Tibial artery (tissue), 4 donors: ENCODE measurements at regions not wholly inside any gene's neighbourhood (a gene's known extent, or its start where the extent isn't known, plus 50 kb on each side); places are given as distances from the start of the nearest gene placed in this dataset.

Experiments
- DNase-seq, 2 donors: peaks; one replicate each; pipeline ENCODE4 v3.0.0-alpha.2; 2019
- H3K27ac ChIP-seq, 2 donors: fragments of 200-600 bp; sonication (generic) in 1 of 2; 1 replicate in 1 of 2; 2 replicates in 1 of 2; pipeline ENCODE4 v1.5.1; 2018 to 2019; ENCODE audit warnings: mild to moderate bottlenecking in 1 of 2
- H3K27me3 ChIP-seq, 2 donors: fragments of 200-600 bp; sonication (generic) in 1 of 2; one replicate each; pipeline versions ENCODE4 v1.5.1 to v1.6.0; 2016 to 2019
- H3K36me3 ChIP-seq, 3 donors: fragments of 200-600 bp; sonication (generic) in 2 of 3; one replicate each; pipeline ENCODE4 v1.5.1; 2016 to 2019; ENCODE audit warnings: mild to moderate bottlenecking in 2 of 3
- H3K4me1 ChIP-seq, 4 donors: fragments of 200-600 bp; sonication (generic) in 2 of 4; 1 replicate in 3 of 4; 2 replicates in 1 of 4; pipeline ENCODE4 v1.5.1; 2016 to 2019
- H3K4me3 ChIP-seq, 2 donors: fragments of 200-600 bp; sonication (generic) in 1 of 2; 1 replicate in 1 of 2; 2 replicates in 1 of 2; pipeline ENCODE4 v1.5.1; 2018 to 2019; ENCODE audit warnings: mild to moderate bottlenecking in 2 of 2
- H3K9me3 ChIP-seq, 3 donors: fragments of 200-600 bp; sonication (generic) in 1 of 3; one replicate each; pipeline ENCODE4 v1.5.1; 2016 to 2019
- CTCF ChIP-seq, 2 experiments: fragments of 200-600 bp in 1 of 2; fragments of 450-650 bp in 1 of 2; IDR thresholded peaks; one replicate each; pipeline ENCODE4 v1.5.1; 2017 to 2019; ENCODE audit warnings: antibody characterized with exemption in 2 of 2, mild to moderate bottlenecking in 1 of 2, moderate library complexity in 1 of 2
- intact Hi-C: fragments of 100-400 bp; cut with DNase I; formaldehyde crosslinking; loops from one replicate; pipeline ENCODE4 v1.15.0; 2023; ENCODE audit warnings: low total_unique reads

DNA sequence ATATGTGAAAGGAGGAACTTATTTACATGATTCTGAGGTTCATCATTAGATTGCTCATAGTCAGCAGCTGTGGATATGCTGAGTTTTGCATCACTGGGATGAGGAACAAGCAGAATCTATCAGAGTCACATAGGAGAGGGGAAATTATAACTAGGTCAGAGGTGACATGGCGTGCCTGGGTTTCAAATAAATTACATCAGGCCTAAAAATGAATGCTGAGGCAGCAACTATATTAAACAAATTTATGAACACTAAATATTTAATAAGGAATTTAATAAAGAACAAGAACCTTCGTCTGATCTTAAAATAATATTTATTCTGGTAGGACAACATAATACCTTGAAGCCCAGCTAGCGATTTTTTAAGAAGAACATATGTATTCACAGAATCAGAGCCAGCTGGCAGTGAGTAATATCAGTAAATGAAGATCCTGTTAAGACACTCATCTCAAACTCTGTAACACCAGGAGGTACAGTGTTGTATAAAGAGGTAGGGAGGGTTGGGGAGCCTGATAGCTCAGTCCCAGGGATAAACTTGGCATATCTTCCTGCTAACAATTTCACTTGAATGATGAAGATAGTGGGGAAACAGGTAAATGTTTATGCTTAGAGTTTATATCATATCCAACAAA lies 60.9 kb upstream of the HS3ST1 start:
- Histone ChIP-seq H3K4me1 (no peaks in the 10 kb centered on the region), H3K27me3 (no peaks in the 10 kb centered on the region), H3K9me3 (no peaks in the 10 kb centered on the region), H3K27ac (no peak overlapping the region), H3K4me3 (no peak overlapping the region), H3K36me3 (no peaks in the 10 kb centered on the region)
- TF ChIP-seq CTCF (IDR thresholded peaks at IDR 0.05) = no peak
- intact Hi-C loops = no loop called here
- DNase-seq = no peak

DNA sequence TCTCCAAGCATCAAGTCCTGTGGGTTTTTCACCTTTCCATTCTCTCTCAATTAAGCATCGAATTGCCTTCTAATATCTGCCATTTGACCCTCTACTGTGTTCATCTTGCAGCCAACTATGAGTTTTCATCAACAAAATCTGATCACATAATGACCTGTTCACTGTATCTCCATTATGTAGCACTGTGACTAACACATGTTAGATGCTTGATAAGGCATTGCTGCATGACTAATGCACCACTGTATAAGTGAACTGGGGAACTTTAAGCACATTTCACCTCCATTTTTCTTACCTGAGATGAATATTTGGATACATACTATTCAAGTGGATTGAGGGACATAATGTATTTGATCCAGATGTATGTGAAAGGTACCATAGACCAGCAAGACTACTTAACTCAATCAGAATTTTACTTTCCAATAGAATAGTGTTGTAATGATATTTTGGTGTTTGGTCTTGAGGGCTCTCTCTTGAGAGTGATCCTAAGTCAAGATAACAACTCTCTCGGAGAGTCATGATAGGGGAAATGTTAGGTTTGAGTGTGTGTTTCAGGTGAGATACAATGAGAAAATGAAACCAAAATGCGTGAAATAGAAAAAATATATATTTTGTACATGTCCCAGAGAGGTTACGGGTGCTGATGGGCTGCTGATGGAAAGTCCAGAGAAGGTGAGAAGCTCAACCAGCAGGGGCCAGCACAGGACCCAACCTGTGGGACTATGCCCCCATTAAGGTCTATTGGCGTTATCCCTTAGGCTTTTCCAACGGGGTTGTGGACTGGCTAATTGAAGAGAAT lies 60.2 kb upstream of the HS3ST1 start:
- DNase-seq = no peak
- H3K27ac ChIP-seq = no peak overlapping the region
- H3K27me3 ChIP-seq = no peaks in the 10 kb centered on the region
- H3K36me3 ChIP-seq = no peaks in the 10 kb centered on the region
- intact Hi-C loops = no loop called here
- no peaks in the 10 kb centered on the region for H3K4me1 ChIP-seq
- H3K4me3 ChIP-seq = no peak overlapping the region
- H3K9me3 ChIP-seq = no peaks in the 10 kb centered on the region
- no peak for TF ChIP-seq CTCF (IDR thresholded peaks at IDR 0.05)

- Histone ChIP-seq H3K4me1 (no peaks in the 10 kb centered on the region), H3K27me3 (no peaks in the 10 kb centered on the region), H3K27ac (no peak overlapping the region), H3K9me3 (no peaks in the 10 kb centered on the region), H3K36me3 (no peaks in the 10 kb centered on the region), H3K4me3 (no peak overlapping the region)
- DNase-seq = no peak
- intact Hi-C loops = no loop called here
- TF ChIP-seq CTCF (IDR thresholded peaks at IDR 0.05) = no peak
Observed at GRCh38 chr4:11487868-11488544, 59.3 kb upstream of the HS3ST1 start.

DNA sequence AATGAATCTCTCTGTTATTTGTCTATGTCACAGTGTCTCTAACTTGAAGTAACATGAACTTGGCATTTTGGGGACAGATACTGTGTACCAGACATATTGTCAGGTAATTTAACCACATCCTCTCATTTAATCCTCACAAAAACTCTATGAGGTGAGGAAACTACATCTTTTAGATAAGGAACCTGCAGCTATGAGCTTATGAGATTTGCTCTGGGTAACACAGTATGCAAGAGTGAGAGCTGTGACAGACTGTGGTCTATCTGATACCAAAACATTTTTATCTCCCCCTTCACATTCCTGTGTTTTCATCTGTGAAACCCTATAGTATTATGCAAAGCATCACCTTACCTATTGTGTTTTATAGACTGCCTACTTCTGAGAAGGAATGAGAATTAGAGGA lies 58.4 kb upstream of the HS3ST1 start:
- no peak for TF ChIP-seq CTCF (IDR thresholded peaks at IDR 0.05)
- H3K27me3 ChIP-seq = no peaks in the 10 kb centered on the region
- intact Hi-C loops = no loop called here
- no peak for DNase-seq
- H3K36me3 ChIP-seq = no peaks in the 10 kb centered on the region
- H3K4me1 ChIP-seq = no peaks in the 10 kb centered on the region
- H3K27ac ChIP-seq = no peak overlapping the region
- no peak overlapping the region for H3K4me3 ChIP-seq
- no peaks in the 10 kb centered on the region for H3K9me3 ChIP-seq

DNA sequence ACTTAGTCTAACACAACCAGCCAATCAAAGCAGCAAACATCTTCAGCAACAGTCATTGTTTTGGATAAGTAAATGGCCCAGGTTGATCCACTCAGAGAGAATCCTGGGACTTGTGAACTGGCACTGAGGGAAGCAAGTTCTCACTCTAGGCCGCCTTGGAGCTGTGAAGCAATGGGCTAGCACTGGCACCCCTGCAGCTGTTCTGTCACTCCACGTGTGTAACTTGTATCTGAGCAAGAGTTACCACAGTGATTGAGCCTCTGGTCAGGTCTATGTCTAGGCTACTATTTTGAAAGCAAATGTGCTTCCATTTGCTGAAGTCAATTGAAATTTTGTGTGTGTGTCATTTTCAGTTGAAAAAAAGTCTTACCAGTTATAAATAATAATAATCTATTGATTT lies 57.2 kb upstream of the HS3ST1 start:
- TF ChIP-seq CTCF (IDR thresholded peaks at IDR 0.05) = no peak
- Histone ChIP-seq H3K4me1 (no peaks in the 10 kb centered on the region), H3K27me3 (no peaks in the 10 kb centered on the region), H3K4me3 (no peak overlapping the region), H3K9me3 (no peaks in the 10 kb centered on the region), H3K27ac (no peak overlapping the region), H3K36me3 (no peaks in the 10 kb centered on the region)
- DNase-seq = no peak
- intact Hi-C loops = no loop called here
